H1 (cell line): ENCODE measurements at regions not wholly inside any gene's neighbourhood (a gene's known extent, or its start where the extent isn't known, plus 50 kb on each side); places are given as distances from the start of the nearest gene placed in this dataset.

Experiments used
- JUN ChIP-seq: IDR thresholded peaks from 2 replicates; pipeline ENCODE4 v1.6.1; 2011; ENCODE audit warnings: low read depth, mild to moderate bottlenecking, improper control_type of control experiment, low read length
- KDM1A ChIP-seq: fragments of 200-600, 300-600 bp; sonication (generic); IDR thresholded peaks from 2 replicates; pipeline ENCODE4 v1.7.1; 2016; ENCODE audit warnings: mild to moderate bottlenecking, low read length, borderline replicate concordance
- NANOG ChIP-seq: IDR thresholded peaks from 2 replicates; pipeline ENCODE4 v1.6.1; 2011; ENCODE audit warnings: low read length, low read depth, mild to moderate bottlenecking, inconsistent platforms; ENCODE audit not compliant: insufficient read depth, poor library complexity, severe bottlenecking
- NRF1 ChIP-seq: IDR thresholded peaks from 2 replicates; pipeline ENCODE4 v1.6.1; 2011; ENCODE audit warnings: mild to moderate bottlenecking, low read depth, low read length, improper control_type of control experiment
- SAP30 ChIP-seq: fragments of 300-600 bp; sonication (generic); IDR thresholded peaks from 2 replicates; pipeline ENCODE4 v1.7.1; 2012; ENCODE audit warnings: low read length, moderate library complexity, mild to moderate bottlenecking, inconsistent platforms; ENCODE audit not compliant: insufficient read depth, insufficient replicate concordance
- SUZ12 ChIP-seq: fragments of 200-600 bp; sonication (generic); IDR thresholded peaks from 2 replicates; pipeline ENCODE4 v1.6.1; 2012; ENCODE audit warnings: mild to moderate bottlenecking, inconsistent platforms, low read length, moderate library complexity, mixed read lengths
- USF2 ChIP-seq: IDR thresholded peaks from 2 replicates; pipeline ENCODE4 v1.6.1; 2011; ENCODE audit warnings: low read length, improper control_type of control experiment

GRCh38 chr12:105854071-105854470, 284.7 kb downstream of the NUAK1 start (continued):
- TF ChIP-seq SAP30 (no peak), USF2 (no peak), NRF1 (no peak), JUN (no peak), KDM1A (no peak), SUZ12 (no peak), NANOG (no peak)
